OCI-M1 (cell line): ENCODE measurements at regions not wholly inside any gene's neighbourhood (a gene's known extent, or its start where the extent isn't known, plus 50 kb on each side); places are given as distances from the start of the nearest gene placed in this dataset.

ENCODE experiments used
- DNase-seq: peaks from one replicate; lab custom pipeline; 2025; lab: John Stamatoyannopoulos, UW

- no peak for DNase-seq
These were observed 289.7 kb downstream of the FOXL1 start for GRCh38 chr16:86868070-86868469.

DNA sequence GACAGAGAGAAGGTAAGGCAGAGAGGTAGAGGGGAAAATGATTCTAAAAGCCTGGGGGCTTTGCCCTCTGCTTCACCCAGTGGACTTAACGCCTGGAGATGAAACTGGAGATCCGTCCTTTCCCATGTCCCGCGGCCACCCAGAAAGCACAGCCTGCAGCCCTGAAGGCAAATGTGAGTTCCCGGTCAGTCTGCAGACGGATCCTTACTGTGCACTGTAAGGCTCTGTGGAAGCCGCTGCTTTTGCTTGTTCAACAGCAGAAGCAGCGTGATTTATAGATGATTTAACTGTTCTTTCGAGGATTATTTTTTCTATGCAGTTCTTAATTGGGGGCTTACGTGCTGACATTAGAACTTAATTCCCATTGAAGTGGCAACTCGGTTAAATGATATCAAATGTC is 290.4 kb downstream of the FOXL1 start:
- no peak for DNase-seq

GRCh38 chr16:86869288-86870022 is 291.1 kb downstream of the FOXL1 start:
- DNase-seq, result no peak

GRCh38 chr16:86870380-86870779 is 292.0 kb downstream of the FOXL1 start:
- DNase-seq, result no peak

- DNase-seq, result no peak
These were observed 293.8 kb downstream of the FOXL1 start for GRCh38 chr16:86872131-86872530.

GRCh38 chr16:86872833-86873232 is 294.5 kb downstream of the FOXL1 start:
- DNase-seq, result no peak

GRCh38 chr16:86874141-86874540 is 295.8 kb downstream of the FOXL1 start:
- peak; percentile 42 for DNase-seq

DNA sequence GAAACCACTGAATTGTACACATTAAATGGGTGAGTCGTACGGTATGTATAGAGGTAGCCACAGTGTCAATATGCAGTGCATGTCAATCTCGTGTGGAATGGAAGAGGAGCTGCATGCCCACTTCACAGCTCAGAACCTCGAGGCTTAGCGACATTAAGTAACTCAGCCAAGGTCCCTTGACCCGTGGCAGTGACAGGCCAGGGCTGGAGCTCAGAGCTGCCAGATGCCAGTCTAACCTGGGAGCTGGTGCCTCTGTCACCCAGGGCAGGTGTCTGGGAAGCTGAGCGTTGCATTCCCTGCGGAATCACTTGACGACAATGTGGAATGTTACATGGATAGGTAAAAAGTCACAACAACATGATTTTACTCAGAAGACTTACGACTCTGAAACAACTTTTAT is 298.1 kb downstream of the FOXL1 start:
- no peak for DNase-seq

- DNase-seq, result no peak
These were observed 298.8 kb downstream of the FOXL1 start for GRCh38 chr16:86877108-86877507.

DNA sequence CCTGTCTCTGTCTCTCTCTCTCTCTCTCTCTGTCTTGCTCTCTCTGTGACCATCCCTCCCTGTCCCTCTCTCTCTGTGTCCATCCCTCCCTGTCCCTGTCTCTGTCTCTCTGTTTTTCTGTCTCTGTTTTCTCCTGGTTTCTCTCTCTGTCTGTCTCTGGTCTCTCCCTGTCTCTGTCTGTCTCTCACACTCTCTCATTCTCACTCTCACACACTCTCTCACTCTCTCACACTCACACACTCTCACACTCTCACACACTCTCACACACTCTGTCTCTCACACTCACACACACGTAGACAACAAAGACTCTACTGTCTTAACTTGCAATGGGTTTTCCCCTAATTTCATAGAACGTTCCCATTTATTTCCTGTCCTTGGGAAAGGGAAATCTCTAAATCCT is 299.5 kb downstream of the FOXL1 start:
- DNase-seq, result no peak

- DNase-seq, result no peak
These were observed 300.1 kb downstream of the FOXL1 start for GRCh38 chr16:86878236-86879080.

DNA sequence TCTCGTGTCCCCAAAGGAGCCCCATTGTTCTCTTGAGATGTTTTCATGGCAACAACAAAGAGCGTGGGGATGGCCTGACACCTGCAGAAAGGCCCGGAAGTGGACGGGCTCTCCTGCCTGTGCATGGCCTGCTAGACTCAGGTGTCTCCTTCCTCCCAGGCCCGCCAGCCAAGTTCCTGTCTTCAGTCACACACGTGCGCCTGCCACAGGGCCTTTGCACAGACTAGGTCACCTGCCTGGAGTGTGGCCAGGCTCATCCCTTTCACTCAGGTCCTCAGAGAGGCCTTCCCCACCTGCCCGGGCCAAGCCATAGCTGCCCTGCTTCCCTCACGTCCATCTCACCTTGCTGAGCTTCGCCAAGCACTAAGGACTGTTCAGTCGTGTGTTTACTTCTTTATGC is 300.9 kb downstream of the FOXL1 start:
- DNase-seq, result no peak

- DNase-seq, result no peak
These were observed 302.2 kb downstream of the FOXL1 start for GRCh38 chr16:86880316-86881117.

GRCh38 chr16:86881118-86881510 is 302.8 kb downstream of the FOXL1 start:
- no peak for DNase-seq

GRCh38 chr16:86881861-86882273 is 303.5 kb downstream of the FOXL1 start:
- DNase-seq, result no peak

- DNase-seq, result no peak
These were observed 304.4 kb downstream of the FOXL1 start for GRCh38 chr16:86882586-86883280.

DNA sequence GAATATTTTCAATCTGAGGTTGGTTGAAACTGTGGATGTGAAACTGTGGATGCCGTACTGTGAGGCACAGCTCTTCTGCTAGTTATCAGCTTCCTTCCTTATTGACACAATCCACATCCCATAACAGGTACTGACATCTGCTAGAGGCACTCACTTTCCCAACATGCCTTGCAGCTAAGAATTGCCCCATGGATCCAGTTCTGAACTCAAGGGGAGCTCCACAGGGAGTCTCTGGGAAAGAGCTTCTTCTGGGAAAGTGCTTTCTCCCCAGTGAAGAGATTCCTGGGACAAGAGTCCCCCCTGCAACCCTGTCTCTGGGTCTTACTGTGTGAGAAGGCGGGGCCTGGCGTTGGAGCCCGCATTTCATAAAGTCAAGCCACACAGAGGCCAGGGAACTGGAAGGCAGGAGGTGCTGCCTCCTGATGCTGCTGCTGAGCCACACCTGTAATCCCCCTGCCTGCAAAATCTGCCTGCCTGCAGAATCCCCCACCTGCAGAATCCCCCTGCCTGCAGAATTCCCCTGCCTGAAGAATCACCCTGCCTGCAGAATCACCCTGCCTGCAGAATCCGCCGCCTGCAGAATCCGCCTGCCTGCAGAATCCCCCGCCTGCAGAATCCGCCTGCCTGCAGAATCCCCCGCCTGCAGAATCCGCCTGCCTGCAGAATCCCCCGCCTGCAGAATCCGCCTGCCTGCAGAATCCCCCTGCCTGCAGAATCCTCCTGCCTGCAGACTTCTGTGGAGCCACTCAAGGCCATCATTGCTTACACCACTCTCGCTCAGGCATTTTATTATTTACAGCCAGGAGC is 305.4 kb downstream of the FOXL1 start:
- DNase-seq, result no peak

DNA sequence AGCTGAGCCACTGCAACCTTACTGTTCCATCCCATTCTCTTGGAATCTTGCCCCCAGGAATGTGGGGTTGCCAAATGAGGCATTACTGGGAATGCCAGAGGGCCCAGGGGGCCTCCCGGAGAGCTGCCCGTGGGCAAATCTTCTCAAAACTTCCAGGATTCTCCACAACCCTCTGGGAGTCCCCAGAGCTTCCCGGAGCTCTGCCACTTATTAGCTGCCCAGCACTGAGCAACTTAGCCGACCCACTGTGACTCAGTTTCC is 306.0 kb downstream of the FOXL1 start:
- no peak for DNase-seq

- DNase-seq, result no peak
These were observed 306.8 kb downstream of the FOXL1 start for GRCh38 chr16:86885139-86885538.

GRCh38 chr16:86886651-86887050 is 308.3 kb downstream of the FOXL1 start:
- no peak for DNase-seq

- no peak for DNase-seq
These were observed 309.1 kb downstream of the FOXL1 start for GRCh38 chr16:86887416-86887815.
